IPS-18a (cell line): ENCODE measurements at regions not wholly inside any gene's neighbourhood (a gene's known extent, or its start where the extent isn't known, plus 50 kb on each side); places are given as distances from the start of the nearest gene placed in this dataset.

Experiments
- H3K27ac ChIP-seq: one replicate; pipeline ENCODE4 v1.5.1; 2013; ENCODE audit warnings: low read length
- H3K27me3 ChIP-seq: one replicate; pipeline ENCODE4 v1.6.1; 2013; ENCODE audit warnings: mild to moderate bottlenecking, low read length; ENCODE audit not compliant: control insufficient read depth, insufficient read depth
- H3K36me3 ChIP-seq: one replicate; pipeline ENCODE4 v1.6.1; 2013; ENCODE audit warnings: low read depth, low read length; ENCODE audit not compliant: control insufficient read depth
- H3K4me1 ChIP-seq: one replicate; pipeline ENCODE4 v1.6.1; 2013; ENCODE audit warnings: low read depth, low read length; ENCODE audit not compliant: control insufficient read depth
- H3K4me3 ChIP-seq: one replicate; pipeline ENCODE4 v1.5.1; 2013; ENCODE audit warnings: low read length
- H3K9ac ChIP-seq: one replicate; pipeline ENCODE4 v1.6.1; 2013; ENCODE audit warnings: mild to moderate bottlenecking, low read length, moderate library complexity
- H3K9me3 ChIP-seq: one replicate; pipeline ENCODE4 v1.6.1; 2013; ENCODE audit warnings: low read depth, low read length; ENCODE audit not compliant: control insufficient read depth

DNA sequence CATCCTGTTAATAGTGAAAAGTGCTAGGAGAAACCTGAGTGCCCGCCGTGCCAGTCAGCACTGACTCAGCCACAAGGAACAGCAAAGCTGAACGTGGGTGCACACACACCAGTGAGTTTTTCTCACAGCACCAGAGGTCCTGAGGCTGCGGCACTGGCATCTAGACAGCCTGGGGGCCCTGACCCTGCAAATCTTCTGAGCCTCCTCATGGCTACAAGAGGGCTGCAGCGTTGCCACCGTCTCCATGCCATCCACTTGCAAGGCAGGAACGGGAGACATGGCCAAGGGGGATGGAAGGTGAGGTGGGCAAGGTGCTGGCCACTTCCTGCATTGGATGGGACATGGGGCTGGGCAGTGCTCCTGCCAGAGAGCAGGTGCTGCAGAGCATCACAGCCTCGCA, 211.2 kb upstream of the SOX1 start:
- Histone ChIP-seq H3K9me3 (no peaks in the 10 kb centered on the region), H3K27ac (no peak overlapping the region), H3K27me3 (no peaks in the 10 kb centered on the region), H3K36me3 (no peaks in the 10 kb centered on the region), H3K4me1 (peaks cover 13% of the 10 kb centered on the region), H3K4me3 (no peak overlapping the region), H3K9ac (no peak overlapping the region)

DNA sequence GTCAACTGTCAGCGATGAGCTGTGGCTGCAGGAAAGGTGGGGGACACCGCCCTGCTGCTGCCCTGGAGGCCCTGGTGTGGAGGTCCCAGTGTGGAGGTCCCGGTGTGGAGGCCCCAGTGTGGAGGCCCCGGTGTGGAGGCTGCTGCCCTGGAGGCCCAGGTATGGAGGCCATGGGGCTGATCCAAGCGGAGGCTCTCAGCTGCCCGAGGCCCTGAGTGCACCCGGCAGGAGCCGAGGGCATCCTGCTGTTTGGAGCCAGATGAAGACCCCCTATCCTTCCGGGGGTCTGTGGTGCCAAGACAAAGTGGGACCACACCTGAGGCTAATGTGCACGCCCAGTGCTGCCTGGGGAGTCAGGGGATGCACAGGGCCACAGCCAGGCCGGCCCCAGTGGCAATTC, 210.4 kb upstream of the SOX1 start:
- Histone ChIP-seq H3K36me3 (no peaks in the 10 kb centered on the region), H3K9me3 (no peaks in the 10 kb centered on the region), H3K27ac (no peak overlapping the region), H3K27me3 (no peaks in the 10 kb centered on the region), H3K4me1 (peaks cover 7% of the 10 kb centered on the region), H3K9ac (no peak overlapping the region), H3K4me3 (no peak overlapping the region)

DNA sequence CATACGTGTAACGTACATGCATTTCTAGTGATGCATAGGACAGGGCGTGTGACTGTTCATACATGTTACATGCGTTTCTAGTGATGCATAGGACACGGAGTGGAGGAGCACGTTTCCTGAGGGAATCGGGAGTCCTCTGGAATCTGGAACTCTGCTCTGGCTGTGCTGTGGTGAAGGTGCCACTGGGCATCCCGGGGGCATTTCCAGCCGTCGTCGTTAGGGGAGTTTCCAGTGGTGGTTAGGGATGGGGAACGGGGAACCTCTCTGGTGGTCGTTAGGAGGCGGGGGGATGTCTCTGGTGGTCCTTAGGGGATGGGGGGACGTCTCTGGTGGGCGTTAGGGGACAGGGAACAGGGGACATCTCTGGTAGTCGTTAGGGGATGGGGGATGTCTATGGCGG, 209.6 kb upstream of the SOX1 start:
- Histone ChIP-seq H3K9me3 (no peaks in the 10 kb centered on the region), H3K36me3 (no peaks in the 10 kb centered on the region), H3K27ac (no peak overlapping the region), H3K4me3 (no peak overlapping the region), H3K4me1 (peaks cover 7% of the 10 kb centered on the region), H3K9ac (no peak overlapping the region), H3K27me3 (no peaks in the 10 kb centered on the region)

DNA sequence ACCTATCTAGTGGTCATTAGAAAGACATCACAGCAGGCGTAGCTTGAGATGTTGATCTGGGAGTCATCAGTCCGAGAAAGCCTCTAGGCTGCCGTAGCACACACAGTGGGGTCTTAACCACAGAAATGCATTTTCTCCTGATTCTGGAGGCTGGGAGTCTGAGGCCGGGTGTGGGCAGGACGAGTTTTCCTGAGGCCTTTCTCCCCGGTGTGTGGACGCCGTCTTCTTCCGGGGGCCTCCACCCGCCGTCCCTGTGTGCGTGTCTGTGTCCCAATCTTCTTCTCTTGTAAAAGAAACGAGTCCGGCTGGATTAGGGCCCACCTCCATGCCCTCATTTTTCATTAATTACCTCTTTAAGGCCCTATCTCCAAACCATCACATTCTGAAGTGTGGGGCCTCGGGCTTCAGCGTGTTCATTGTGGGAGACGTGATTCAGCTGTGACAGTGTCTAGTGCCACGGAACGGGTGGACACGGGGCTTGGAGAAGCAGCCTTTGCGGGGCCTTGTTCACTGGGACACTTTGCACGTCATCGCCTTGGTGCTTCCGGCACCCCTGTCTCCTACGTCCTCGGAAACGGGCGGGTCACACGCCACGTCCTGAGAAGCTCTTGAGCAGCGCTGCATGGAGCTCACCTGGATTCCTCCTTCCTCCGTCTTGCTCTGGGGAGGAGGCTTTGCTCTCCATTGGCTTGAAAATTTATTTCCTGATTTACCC, 208.9 kb upstream of the SOX1 start:
- H3K4me1 ChIP-seq, result peaks cover 7% of the 10 kb centered on the region
- H3K27me3 ChIP-seq, result no peaks in the 10 kb centered on the region
- H3K9me3 ChIP-seq, result no peaks in the 10 kb centered on the region
- no peak overlapping the region for H3K9ac ChIP-seq
- H3K4me3 ChIP-seq, result no peak overlapping the region
- no peak overlapping the region for H3K27ac ChIP-seq
- H3K36me3 ChIP-seq, result no peaks in the 10 kb centered on the region

DNA sequence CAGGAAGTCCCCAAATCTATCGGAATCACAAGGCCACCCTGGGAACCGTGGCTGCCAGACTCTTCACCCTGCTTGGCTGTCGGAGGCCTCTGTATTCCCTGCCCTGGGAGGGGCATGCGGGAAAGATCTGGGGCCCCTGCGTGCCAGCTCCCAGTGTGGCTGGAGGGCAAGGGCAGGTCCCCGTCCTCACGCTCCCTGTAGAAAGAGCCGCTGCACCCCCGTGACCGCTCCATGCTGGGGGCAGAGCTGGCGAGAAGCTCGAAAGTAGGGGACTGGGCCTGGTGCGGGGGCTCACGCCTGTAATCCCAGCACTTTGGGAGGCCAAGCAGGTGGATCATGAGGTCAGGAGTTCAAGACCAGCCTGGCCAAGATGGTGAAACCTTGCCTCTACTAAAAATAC, 208.4 kb upstream of the SOX1 start:
- no peaks in the 10 kb centered on the region for H3K36me3 ChIP-seq
- no peaks in the 10 kb centered on the region for H3K9me3 ChIP-seq
- no peak overlapping the region for H3K4me3 ChIP-seq
- H3K27me3 ChIP-seq, result no peaks in the 10 kb centered on the region
- no peak overlapping the region for H3K9ac ChIP-seq
- H3K27ac ChIP-seq, result no peak overlapping the region
- H3K4me1 ChIP-seq, result peaks cover 7% of the 10 kb centered on the region

DNA sequence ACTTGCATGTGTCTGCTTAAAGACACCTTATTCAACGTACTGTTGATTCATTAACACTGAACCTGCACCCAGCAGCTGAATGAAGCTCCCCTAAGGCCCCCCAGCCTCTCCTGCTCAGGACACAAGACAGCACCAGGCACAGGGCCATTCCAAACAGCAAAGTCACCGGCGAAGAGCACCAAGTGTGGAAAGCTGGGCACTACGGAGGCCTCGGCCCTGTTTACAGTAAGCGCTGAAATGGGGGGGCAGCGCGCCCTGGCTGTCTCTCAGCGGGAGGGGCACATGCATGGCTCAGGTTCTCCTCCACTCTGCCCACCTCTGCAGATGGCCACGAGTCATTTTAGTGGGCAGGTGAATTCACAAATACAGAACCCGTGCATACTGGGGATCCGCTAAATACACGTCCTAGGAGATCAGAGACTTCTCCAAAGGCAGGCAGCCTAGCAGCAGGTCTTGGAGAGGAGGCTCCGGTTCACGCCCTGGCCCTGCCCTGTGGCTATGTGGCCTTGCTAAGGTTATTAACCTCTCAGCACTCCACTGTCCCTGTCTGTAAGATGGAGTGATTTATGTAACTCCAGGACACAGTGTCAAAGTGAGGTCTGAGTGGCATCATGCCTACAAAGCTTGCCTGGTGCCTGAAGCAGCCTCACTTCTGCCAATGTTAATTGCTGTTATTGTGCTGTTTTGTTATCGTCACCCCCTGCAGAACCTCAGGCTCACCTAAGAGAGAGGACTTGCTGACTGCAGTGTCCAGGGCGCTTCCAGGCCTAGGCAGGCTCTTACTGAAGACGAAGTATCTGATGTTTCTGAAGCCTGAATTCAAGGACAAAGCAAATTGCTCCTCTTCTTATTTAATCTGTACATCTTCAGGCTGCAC, 207.4 kb upstream of the SOX1 start:
- Histone ChIP-seq H3K36me3 (no peaks in the 10 kb centered on the region), H3K27me3 (no peaks in the 10 kb centered on the region), H3K9ac (no peak overlapping the region), H3K4me1 (peaks cover 7% of the 10 kb centered on the region), H3K27ac (no peak overlapping the region), H3K4me3 (no peak overlapping the region), H3K9me3 (no peaks in the 10 kb centered on the region)

DNA sequence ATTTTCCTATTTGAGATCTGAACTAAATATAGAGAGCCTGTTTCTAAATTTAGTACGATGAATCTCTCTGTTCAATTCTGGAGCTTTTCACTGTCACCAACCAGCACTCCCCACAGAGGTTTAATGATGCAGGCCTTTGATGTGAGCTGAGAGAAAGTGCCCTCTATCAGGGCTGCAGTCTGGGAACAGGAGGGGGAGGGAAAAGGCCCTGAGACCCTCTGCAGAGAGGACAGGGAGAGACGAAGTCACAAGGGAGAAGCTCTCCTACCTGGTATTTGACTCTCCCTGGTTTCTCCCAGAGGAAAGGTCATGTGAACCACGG, 206.8 kb upstream of the SOX1 start:
- Histone ChIP-seq H3K9me3 (no peaks in the 10 kb centered on the region), H3K27me3 (no peaks in the 10 kb centered on the region), H3K4me1 (peaks cover 7% of the 10 kb centered on the region), H3K27ac (no peak overlapping the region), H3K36me3 (no peaks in the 10 kb centered on the region), H3K9ac (no peak overlapping the region), H3K4me3 (no peak overlapping the region)

DNA sequence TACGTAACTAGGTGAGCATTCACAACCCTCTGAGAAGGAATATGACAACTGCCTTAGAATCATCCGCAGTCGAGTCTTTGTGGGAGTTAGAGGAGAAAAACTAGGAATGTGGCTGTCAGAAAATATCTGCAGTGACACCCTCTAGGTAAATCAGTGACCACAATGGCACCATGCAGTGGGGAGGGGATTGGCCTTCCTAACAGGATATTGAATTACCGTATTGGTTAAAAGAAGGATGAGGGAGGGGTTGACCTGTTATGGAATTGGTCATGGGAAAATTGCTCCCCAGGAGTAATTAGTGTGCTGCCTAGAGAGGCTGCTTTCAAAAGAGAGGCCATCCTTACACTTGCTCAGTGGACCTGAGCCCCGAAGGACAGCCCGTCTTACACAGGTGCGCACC, 205.6 kb upstream of the SOX1 start:
- Histone ChIP-seq H3K27ac (no peak overlapping the region), H3K36me3 (no peaks in the 10 kb centered on the region)

DNA sequence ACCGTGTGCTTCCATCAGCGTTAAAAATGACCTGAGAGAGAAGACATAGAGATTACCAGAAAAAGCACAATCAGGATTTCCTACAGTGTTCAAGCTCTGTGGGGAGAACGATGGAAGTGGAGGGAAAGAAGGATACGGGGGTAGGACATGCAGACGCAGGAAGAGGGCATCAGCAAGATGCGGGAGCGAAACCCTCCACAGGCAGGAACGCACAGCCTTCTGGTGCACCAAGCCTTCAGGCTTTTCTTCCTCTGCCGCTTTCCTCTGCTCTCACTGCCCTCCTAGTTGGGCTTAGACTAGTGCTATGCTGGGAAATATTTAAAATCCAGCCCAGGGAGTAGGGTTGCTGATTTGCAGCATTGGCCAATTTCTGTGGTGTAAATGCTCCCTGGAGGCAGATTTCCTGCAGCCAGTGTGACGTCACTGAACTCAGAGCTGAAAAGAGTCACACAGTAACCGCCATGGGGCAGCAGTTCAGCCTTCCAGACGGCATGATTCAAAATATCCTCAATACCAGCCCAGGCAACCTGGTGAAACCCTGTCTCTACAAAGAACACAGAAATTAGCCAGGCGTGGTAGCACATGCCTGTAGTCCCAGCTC, 205.1 kb upstream of the SOX1 start:
- peaks cover 7% of the 10 kb centered on the region for H3K4me1 ChIP-seq
- no peak overlapping the region for H3K4me3 ChIP-seq
- H3K9ac ChIP-seq, result no peak overlapping the region
- no peaks in the 10 kb centered on the region for H3K27me3 ChIP-seq
- H3K36me3 ChIP-seq, result no peaks in the 10 kb centered on the region
- H3K9me3 ChIP-seq, result no peaks in the 10 kb centered on the region
- H3K27ac ChIP-seq, result no peak overlapping the region

More for the DNA sequence above, 205.6 kb upstream of the SOX1 start:
- no peak overlapping the region for H3K4me3 ChIP-seq
- H3K9ac ChIP-seq, result no peak overlapping the region
- peaks cover 7% of the 10 kb centered on the region for H3K4me1 ChIP-seq
- H3K27me3 ChIP-seq, result no peaks in the 10 kb centered on the region
- no peaks in the 10 kb centered on the region for H3K9me3 ChIP-seq

DNA sequence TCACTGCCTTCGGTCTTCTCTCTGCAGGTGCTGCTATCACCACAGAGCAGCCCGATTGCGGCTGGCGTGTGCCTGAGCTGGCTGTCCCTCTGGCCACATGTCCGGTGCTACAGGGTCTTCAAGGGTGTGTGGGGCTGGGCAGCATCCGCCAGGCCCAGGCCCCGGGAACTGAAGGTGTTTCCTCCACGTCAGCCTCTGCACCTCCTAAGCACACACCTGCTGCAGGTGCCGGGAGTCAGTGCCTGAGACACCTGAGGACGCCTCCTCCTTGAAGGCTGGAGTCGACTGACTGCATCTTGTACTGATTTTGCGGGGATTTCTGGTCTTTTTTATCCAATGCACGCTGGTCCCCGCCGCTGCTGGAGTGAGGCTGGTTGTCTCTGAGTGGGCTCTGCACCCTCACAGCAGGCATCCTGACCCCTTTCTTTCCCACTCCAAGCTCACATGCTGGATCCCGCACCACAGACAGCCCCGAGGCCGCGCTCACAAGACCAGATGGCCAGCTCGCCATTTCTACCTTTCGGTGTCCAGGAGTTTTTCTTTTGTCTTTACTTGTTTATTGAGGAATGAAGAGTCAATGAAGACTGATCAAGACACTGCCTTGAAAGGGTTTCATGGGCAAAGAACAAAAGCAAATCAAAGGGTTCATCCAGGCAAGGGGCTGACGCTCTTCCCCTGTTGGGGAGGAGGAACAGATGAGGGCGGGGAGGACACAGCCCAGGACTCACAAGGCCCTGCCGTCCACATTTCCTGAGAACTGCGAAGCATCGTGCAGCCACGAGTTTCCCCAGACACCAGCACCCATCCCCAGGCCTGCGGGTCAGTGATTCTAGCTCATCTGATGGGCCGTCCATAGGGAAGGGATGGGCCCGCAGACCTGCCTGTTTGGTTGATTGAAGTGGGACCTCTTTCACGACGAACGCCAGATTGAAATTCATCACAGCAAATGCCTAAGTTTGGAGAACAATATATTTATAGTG, 203.8 kb upstream of the SOX1 start:
- Histone ChIP-seq H3K4me1 (peaks cover 7% of the 10 kb centered on the region), H3K4me3 (no peak overlapping the region), H3K9ac (no peak overlapping the region), H3K36me3 (no peaks in the 10 kb centered on the region), H3K27me3 (no peaks in the 10 kb centered on the region), H3K27ac (no peak overlapping the region), H3K9me3 (peaks cover 5% of the 10 kb centered on the region)

DNA sequence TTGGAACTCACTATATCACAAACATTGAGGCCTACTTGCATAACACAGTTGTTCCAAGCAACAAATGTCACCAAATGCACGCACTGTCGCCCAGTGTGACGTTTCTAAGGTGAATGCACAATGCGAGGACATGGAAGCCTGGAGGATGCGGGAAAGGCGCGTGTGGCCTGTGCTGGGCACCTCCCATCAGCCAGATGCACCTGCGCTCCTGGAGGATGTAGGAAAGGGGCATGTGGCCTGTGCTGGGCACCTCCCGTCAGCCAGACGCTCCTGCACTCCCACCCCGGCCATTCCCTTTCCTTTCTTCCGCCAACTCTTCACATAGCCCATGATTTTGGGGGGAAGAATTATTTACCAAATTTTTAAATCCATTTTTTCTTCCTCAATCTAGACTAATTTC, 202.4 kb upstream of the SOX1 start:
- Histone ChIP-seq H3K4me3 (no peak overlapping the region), H3K4me1 (peaks cover 7% of the 10 kb centered on the region), H3K27ac (no peak overlapping the region), H3K36me3 (no peaks in the 10 kb centered on the region), H3K27me3 (no peaks in the 10 kb centered on the region), H3K9ac (no peak overlapping the region), H3K9me3 (peaks cover 5% of the 10 kb centered on the region)
